Loucy (cell line): ENCODE measurements at regions not wholly inside any gene's neighbourhood (a gene's known extent, or its start where the extent isn't known, plus 50 kb on each side); places are given as distances from the start of the nearest gene placed in this dataset.

Experiments
- EZH2phosphoT487 ChIP-seq: fragments of 200-600 bp; IDR thresholded peaks from 2 replicates; pipeline ENCODE4 v1.6.1; 2018; ENCODE audit warnings: antibody characterized with exemption, mild to moderate bottlenecking, moderate library complexity, borderline replicate concordance
- TF ChIP-seq, protein P1 (sequence below): fragments of 200-600 bp; sonication (generic); conservative IDR thresholded peaks from 2 replicates; pipeline ENCODE4 v1.5.1; 2014; ENCODE audit warnings: mild to moderate bottlenecking, antibody characterized with exemption, low read length

DNA sequence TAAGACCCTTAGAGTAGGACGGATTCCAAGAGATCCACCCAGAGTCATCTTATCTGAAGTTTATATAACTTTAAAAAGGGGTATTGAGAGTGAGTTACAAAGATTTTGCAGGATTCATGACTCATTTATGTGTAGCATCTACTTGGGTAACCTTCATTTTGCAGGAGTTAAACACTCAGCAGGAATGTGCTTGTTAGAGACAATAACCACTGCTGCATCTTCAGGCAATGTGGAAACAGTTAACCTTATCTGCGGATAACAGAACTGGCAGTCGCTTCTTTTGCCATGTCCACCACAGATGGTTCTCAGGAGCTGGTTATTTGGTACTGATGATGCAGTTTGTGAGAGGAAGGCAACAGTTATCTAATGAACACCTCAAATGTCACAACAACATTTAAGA, 417.9 kb upstream of the DDI1 start:
- TF ChIP-seq, protein P1, sequence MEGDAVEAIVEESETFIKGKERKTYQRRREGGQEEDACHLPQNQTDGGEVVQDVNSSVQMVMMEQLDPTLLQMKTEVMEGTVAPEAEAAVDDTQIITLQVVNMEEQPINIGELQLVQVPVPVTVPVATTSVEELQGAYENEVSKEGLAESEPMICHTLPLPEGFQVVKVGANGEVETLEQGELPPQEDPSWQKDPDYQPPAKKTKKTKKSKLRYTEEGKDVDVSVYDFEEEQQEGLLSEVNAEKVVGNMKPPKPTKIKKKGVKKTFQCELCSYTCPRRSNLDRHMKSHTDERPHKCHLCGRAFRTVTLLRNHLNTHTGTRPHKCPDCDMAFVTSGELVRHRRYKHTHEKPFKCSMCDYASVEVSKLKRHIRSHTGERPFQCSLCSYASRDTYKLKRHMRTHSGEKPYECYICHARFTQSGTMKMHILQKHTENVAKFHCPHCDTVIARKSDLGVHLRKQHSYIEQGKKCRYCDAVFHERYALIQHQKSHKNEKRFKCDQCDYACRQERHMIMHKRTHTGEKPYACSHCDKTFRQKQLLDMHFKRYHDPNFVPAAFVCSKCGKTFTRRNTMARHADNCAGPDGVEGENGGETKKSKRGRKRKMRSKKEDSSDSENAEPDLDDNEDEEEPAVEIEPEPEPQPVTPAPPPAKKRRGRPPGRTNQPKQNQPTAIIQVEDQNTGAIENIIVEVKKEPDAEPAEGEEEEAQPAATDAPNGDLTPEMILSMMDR = no peak
- no peak for TF ChIP-seq EZH2phosphoT487
